Caco-2 (cell line): ENCODE measurements at regions not wholly inside any gene's neighbourhood (a gene's known extent, or its start where the extent isn't known, plus 50 kb on each side); places are given as distances from the start of the nearest gene placed in this dataset.
A peak's percentile ranks its signal among the peaks of the same experiment; 100 is the strongest.

Experiments used
- BruUV-seq: library from RNA; stranded (reverse); fragments of 400-500 nt; replicated peaks from 2 replicates; lab custom pipeline; 2021; lab: Mats Ljungman, UMichigan
- CTCF ChIA-PET: fragments of 300-600 bp; sonication (Branson Sonifier 250); formaldehyde crosslinking; loops from one replicate; lab custom pipeline; 2022; ENCODE audit warnings: antibody characterized with exemption; lab: Charles Lee
- POLR2A ChIA-PET: fragments of 300-600 bp; sonication (Branson Sonifier 250); formaldehyde crosslinking; loops from one replicate; lab custom pipeline; 2022; ENCODE audit warnings: antibody characterized with exemption; lab: Charles Lee
- DNase-seq, 2 experiments: peaks; one replicate each; pipeline versions ENCODE4 v3.0.0 to v3.0.0-alpha.2; 2020 to 2022
- H3K27me3 ChIP-seq: replicated peaks from 2 replicates; pipeline ENCODE4 v1.6.0; 2011; ENCODE audit warnings: low read length; ENCODE audit not compliant: control insufficient read depth, insufficient read depth
- H3K36me3 ChIP-seq: 2 replicates; pipeline ENCODE4 v1.5.1; 2011; ENCODE audit warnings: low read length; ENCODE audit not compliant: control insufficient read depth, insufficient read depth
- H3K4me1 ChIP-seq: fragments of 250-450 bp; sonication (Bioruptor Pico); 2 replicates; pipeline ENCODE4 v1.5.1; 2020; ENCODE audit warnings: mild to moderate bottlenecking
- H3K4me3 ChIP-seq: 2 replicates; pipeline ENCODE4 v1.5.1; 2011; ENCODE audit warnings: low read depth, mild to moderate bottlenecking, control low read depth, low read length
- H3K9me3 ChIP-seq: fragments of 250-450 bp; sonication (Bioruptor Pico); 2 replicates; pipeline ENCODE4 v1.5.1; 2020; ENCODE audit warnings: mild to moderate bottlenecking, moderate library complexity
- H3K27ac Mint-ChIP-seq: one replicate; pipeline ENCODE4 v1.8.0; 2022; ENCODE audit warnings: mixed read lengths; ENCODE audit not compliant: unreplicated experiment
- H3K27me3 Mint-ChIP-seq: one replicate; pipeline ENCODE4 v1.8.0; 2022; ENCODE audit warnings: mixed read lengths; ENCODE audit not compliant: insufficient read depth, unreplicated experiment
- H3K36me3 Mint-ChIP-seq: one replicate; pipeline ENCODE4 v1.8.0; 2022; ENCODE audit warnings: mild to moderate bottlenecking, mixed read lengths; ENCODE audit not compliant: insufficient read depth, unreplicated experiment
- H3K4me1 Mint-ChIP-seq: one replicate; pipeline ENCODE4 v1.8.0; 2022; ENCODE audit warnings: low read depth, mixed read lengths; ENCODE audit not compliant: unreplicated experiment
- H3K4me3 Mint-ChIP-seq: one replicate; pipeline ENCODE4 v1.8.0; 2022; ENCODE audit warnings: mild to moderate bottlenecking, moderate library complexity, mixed read lengths; ENCODE audit not compliant: unreplicated experiment
- H3K9me3 Mint-ChIP-seq: one replicate; pipeline ENCODE4 v1.8.0; 2022; ENCODE audit warnings: mixed read lengths; ENCODE audit not compliant: unreplicated experiment
- CTCF ChIP-seq, 2 experiments: fragments of 200-600 bp in 1 of 2; IDR thresholded peaks; 1 replicate in 1 of 2; 2 replicates in 1 of 2; pipeline versions ENCODE4 v1.5.1 to v1.8.0; 2011 to 2022; ENCODE audit warnings: antibody characterized with exemption in 1 of 2, control low read depth in 1 of 2, inconsistent platforms in 1 of 2, low read depth in 1 of 2, low read length in 1 of 2, mild to moderate bottlenecking in 1 of 2, moderate library complexity in 1 of 2; ENCODE audit not compliant: insufficient read depth in 1 of 2, severe bottlenecking in 1 of 2, unreplicated experiment in 1 of 2
- intact Hi-C: fragments of 100-400 bp; cut with micrococcal nuclease; formaldehyde crosslinking; loops from one replicate; pipeline ENCODE4 v1.10.0; 2022; ENCODE audit not compliant: unreplicated experiment

GRCh38 chr4:138935135-138935807, 80.3 kb upstream of the NOCT start:
- intact Hi-C loops = loop anchor here (1.0 to 10.0 kb wide), 7 partner anchors 16 to 1110 kb away; partner anchors contain the start of gene SLC7A11

GRCh38 chr4:138927072-138927471, 88.5 kb upstream of the NOCT start:
- no TSS peak for BruUV-seq
- H3K4me1 Mint-ChIP-seq = peaks cover under 1% of the 10 kb centered on the region
- intact Hi-C loops = no loop called here
- ChIA-PET CTCF (no interaction called here), POLR2A (no interaction called here)
- Histone ChIP-seq H3K27me3 (no peaks in the 10 kb centered on the region), H3K4me3 (no peak overlapping the region), H3K9me3 (no peaks in the 10 kb centered on the region), H3K36me3 (no peaks in the 10 kb centered on the region), H3K4me1 (no peaks in the 10 kb centered on the region)
- H3K27me3 Mint-ChIP-seq = no peaks in the 10 kb centered on the region
- H3K27ac Mint-ChIP-seq = no peak overlapping the region
- no peak overlapping the region for H3K4me3 Mint-ChIP-seq
- DNase-seq = no peak
- no peaks in the 10 kb centered on the region for H3K36me3 Mint-ChIP-seq
- no peak for TF ChIP-seq CTCF (IDR thresholded peaks at IDR 0.05; ENCODE audit: insufficient read depth in 1 of 2, low read depth in 1 of 2, low read length in 1 of 2, severe bottlenecking in 1 of 2, unreplicated experiment in 1 of 2)
- H3K9me3 Mint-ChIP-seq = peaks cover 11% of the 10 kb centered on the region

More at GRCh38 chr4:138935135-138935807, 80.3 kb upstream of the NOCT start:
- H3K4me1 Mint-ChIP-seq = peaks cover 50% of the 10 kb centered on the region
- H3K27me3 Mint-ChIP-seq = no peaks in the 10 kb centered on the region
- peak in 1 of 2 experiments; percentile 30 for DNase-seq
- H3K9me3 Mint-ChIP-seq = no peaks in the 10 kb centered on the region
- Histone ChIP-seq H3K9me3 (no peaks in the 10 kb centered on the region), H3K27me3 (no peaks in the 10 kb centered on the region), H3K36me3 (no peaks in the 10 kb centered on the region), H3K4me3 (no peak overlapping the region), H3K4me1 (peaks cover 53% of the 10 kb centered on the region)
- no peaks in the 10 kb centered on the region for H3K36me3 Mint-ChIP-seq
- no peak overlapping the region for H3K4me3 Mint-ChIP-seq
- no TSS peak for BruUV-seq
- ChIA-PET POLR2A (no interaction called here), CTCF (interaction anchor here (0.6 to 4.0 kb wide), 2 partner anchors 10 to 64 kb away, joined by 3 to 39 read pairs; no protein-coding TSS in a partner anchor)
- TF ChIP-seq CTCF (IDR thresholded peaks at IDR 0.05; ENCODE audit: insufficient read depth in 1 of 2, low read depth in 1 of 2, low read length in 1 of 2, severe bottlenecking in 1 of 2, unreplicated experiment in 1 of 2) = no peak
- H3K27ac Mint-ChIP-seq = no peak overlapping the region

- ChIA-PET CTCF (interaction anchor here (0.6 to 1.0 kb wide), 3 partner anchors 10 to 54 kb away, joined by 3 to 4 read pairs (median 3); no protein-coding TSS in a partner anchor), POLR2A (no interaction called here)
- H3K27ac Mint-ChIP-seq = no peak overlapping the region
- peaks cover 11% of the 10 kb centered on the region for H3K9me3 Mint-ChIP-seq
- H3K4me3 Mint-ChIP-seq = no peak overlapping the region
- no peaks in the 10 kb centered on the region for H3K36me3 ChIP-seq
- H3K9me3 ChIP-seq = no peaks in the 10 kb centered on the region
- no peaks in the 10 kb centered on the region for H3K27me3 Mint-ChIP-seq
- BruUV-seq = no TSS peak
- H3K4me1 ChIP-seq = no peaks in the 10 kb centered on the region
- intact Hi-C loops = no loop called here
- no peaks in the 10 kb centered on the region for H3K36me3 Mint-ChIP-seq
- no peak for TF ChIP-seq CTCF (IDR thresholded peaks at IDR 0.05; ENCODE audit: insufficient read depth in 1 of 2, low read depth in 1 of 2, low read length in 1 of 2, severe bottlenecking in 1 of 2, unreplicated experiment in 1 of 2)
- no peaks in the 10 kb centered on the region for H3K4me1 Mint-ChIP-seq
- no peak overlapping the region for H3K4me3 ChIP-seq
- no peak for DNase-seq
- H3K27me3 ChIP-seq = no peaks in the 10 kb centered on the region
Observed at GRCh38 chr4:138925495-138925894, 90.1 kb upstream of the NOCT start.
